Spleen (tissue), 11 donors: ENCODE measurements at regions not wholly inside any gene's neighbourhood (a gene's known extent, or its start where the extent isn't known, plus 50 kb on each side); places are given as distances from the start of the nearest gene placed in this dataset.

ENCODE experiments used
- DNase-seq: peaks from one replicate; pipeline ENCODE4 v3.0.0-alpha.2; 2020
- H3K27ac ChIP-seq, 8 donors: fragments of 200-600 bp; sonication (generic) in 7 of 8; 1 replicate in 4 of 8; 2 replicates in 4 of 8; pipeline versions ENCODE4 v1.5.0 to v1.8.0; 2016 to 2021; ENCODE audit warnings: inconsistent platforms in 4 of 8, mild to moderate bottlenecking in 4 of 8, moderate library complexity in 1 of 8
- H3K27me3 ChIP-seq, 7 donors: fragments of 200-600 bp; sonication (generic) in 6 of 7; replicated peaks in 1 of 7; 1 replicate in 4 of 7; 2 replicates in 3 of 7; pipeline versions ENCODE4 v1.5.0 to v1.8.0; 2016 to 2021; ENCODE audit warnings: inconsistent platforms in 3 of 7, mild to moderate bottlenecking in 1 of 7
- H3K36me3 ChIP-seq, 6 donors: fragments of 200-600 bp; sonication (generic) in 5 of 6; 1 replicate in 4 of 6; 2 replicates in 2 of 6; pipeline versions ENCODE4 v1.5.0 to v1.8.0; 2016 to 2021; ENCODE audit warnings: inconsistent platforms in 2 of 6
- H3K4me1 ChIP-seq, 6 donors: fragments of 200-600 bp; sonication (generic) in 5 of 6; 1 replicate in 3 of 6; 2 replicates in 3 of 6; pipeline versions ENCODE4 v1.5.0 to v1.8.0; 2016 to 2021; ENCODE audit warnings: inconsistent platforms in 3 of 6
- H3K4me3 ChIP-seq, 8 donors: fragments of 200-600 bp; sonication (generic) in 7 of 8; 1 replicate in 4 of 8; 2 replicates in 4 of 8; pipeline versions ENCODE4 v1.5.0 to v1.8.0; 2016 to 2021; ENCODE audit warnings: inconsistent platforms in 4 of 8, mild to moderate bottlenecking in 4 of 8, moderate library complexity in 2 of 8
- H3K9me3 ChIP-seq, 8 donors: fragments of 200-600 bp; sonication (generic) in 7 of 8; 1 replicate in 4 of 8; 2 replicates in 4 of 8; pipeline versions ENCODE4 v1.5.0 to v1.8.0; 2016 to 2021; ENCODE audit warnings: inconsistent platforms in 4 of 8
- POLR2A ChIP-seq, 3 donors: fragments of 450-650 bp; IDR thresholded peaks; one replicate each; pipeline ENCODE4 v1.5.1; 2017; ENCODE audit warnings: antibody characterized with exemption in 3 of 3, mild to moderate bottlenecking in 1 of 3
- POLR2AphosphoS5 ChIP-seq, 3 donors: sonication (generic); formaldehyde crosslinking; IDR thresholded peaks; one replicate each; pipeline ENCODE4 v1.5.1; 2017; ENCODE audit warnings: antibody characterized with exemption in 3 of 3
- WGBS, 5 donors: extraction: QIAGEN DNeasy Blood & Tissue Kit in 3 of 5; methylation state at CpG; one replicate each; pipeline versions ENCODE4 v1.1.5 to v1.1.7; 2013 to 2018; 5-methylcytosine and 5-hydroxymethylcytosine counted together
- intact Hi-C: fragments of 100-400 bp; cut with DNase I; formaldehyde crosslinking; loops from one replicate; pipeline ENCODE4 v1.15.0; 2023; ENCODE audit warnings: low total_unique reads
- TF ChIP-seq, protein P1 (sequence below), 11 experiments: fragments of 200-600 bp in 7 of 11; fragments of 450-650 bp in 4 of 11; sonication (generic) in 4 of 11; IDR thresholded peaks in 8 of 11; conservative IDR thresholded peaks in 3 of 11; 1 replicate in 7 of 11; 2 replicates in 4 of 11; pipeline versions ENCODE4 v1.4.0 to v1.8.0; 2016 to 2021; ENCODE audit warnings: antibody characterized with exemption in 11 of 11, inconsistent platforms in 4 of 11, mild to moderate bottlenecking in 1 of 11
- donor health status: healthy with polysubstance abuse.
- donor health status: DM: no; HTN: no; CAD: no; lungs with moderate emphysema.
- donor health status: DM: no; HTN: no; CAD: no.
- donor health status: Bipolar disorder and iron deficiency.
- donor health status: healthy.
- donor health status: DM: no; HTN: no; CAD: no.
- donor health status: DM: yes; HTN: yes; CAD: no.

DNA sequence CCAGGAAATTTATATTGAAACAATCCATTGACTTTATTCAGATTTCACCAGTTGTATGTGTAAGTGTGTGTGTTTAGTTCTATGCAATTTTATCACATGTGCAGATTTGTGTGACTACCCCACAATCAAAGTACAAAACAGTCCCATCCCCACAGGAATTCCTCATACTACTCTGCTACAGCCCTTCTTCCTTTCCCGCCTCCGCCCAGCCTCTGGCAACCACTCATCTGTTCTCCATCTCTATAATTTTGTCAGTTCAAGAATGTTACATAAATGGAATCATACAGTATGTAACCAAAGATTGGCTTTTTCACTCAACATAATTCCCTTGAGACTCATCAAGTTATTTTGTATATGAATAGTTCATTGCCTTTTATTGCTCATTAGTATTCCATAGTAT, 289.1 kb downstream of the GADD45G start:
- no peak for DNase-seq
- TF ChIP-seq POLR2A (IDR thresholded peaks at IDR 0.05), result no peak
- TF ChIP-seq POLR2AphosphoS5 (IDR thresholded peaks at IDR 0.05), result no peak
- TF ChIP-seq, protein P1, sequence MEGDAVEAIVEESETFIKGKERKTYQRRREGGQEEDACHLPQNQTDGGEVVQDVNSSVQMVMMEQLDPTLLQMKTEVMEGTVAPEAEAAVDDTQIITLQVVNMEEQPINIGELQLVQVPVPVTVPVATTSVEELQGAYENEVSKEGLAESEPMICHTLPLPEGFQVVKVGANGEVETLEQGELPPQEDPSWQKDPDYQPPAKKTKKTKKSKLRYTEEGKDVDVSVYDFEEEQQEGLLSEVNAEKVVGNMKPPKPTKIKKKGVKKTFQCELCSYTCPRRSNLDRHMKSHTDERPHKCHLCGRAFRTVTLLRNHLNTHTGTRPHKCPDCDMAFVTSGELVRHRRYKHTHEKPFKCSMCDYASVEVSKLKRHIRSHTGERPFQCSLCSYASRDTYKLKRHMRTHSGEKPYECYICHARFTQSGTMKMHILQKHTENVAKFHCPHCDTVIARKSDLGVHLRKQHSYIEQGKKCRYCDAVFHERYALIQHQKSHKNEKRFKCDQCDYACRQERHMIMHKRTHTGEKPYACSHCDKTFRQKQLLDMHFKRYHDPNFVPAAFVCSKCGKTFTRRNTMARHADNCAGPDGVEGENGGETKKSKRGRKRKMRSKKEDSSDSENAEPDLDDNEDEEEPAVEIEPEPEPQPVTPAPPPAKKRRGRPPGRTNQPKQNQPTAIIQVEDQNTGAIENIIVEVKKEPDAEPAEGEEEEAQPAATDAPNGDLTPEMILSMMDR (IDR thresholded peaks at IDR 0.05 in 8 of 11, conservative IDR thresholded peaks at IDR 0.05 in 3 of 11), result no peak
- intact Hi-C loops, result no loop called here
- Histone ChIP-seq H3K4me1 (peaks cover 0 to 9% (median 0%) of the 10 kb centered on the region in 6 donors), H3K36me3 (no peaks in the 10 kb centered on the region), H3K9me3 (no peaks in the 10 kb centered on the region), H3K27me3 (no peaks in the 10 kb centered on the region), H3K4me3 (no peak overlapping the region), H3K27ac (no peak overlapping the region)
- WGBS, 5 donors, result 86 to 98% (median 88%) methylated on average over 2 of the region's 2 CpGs

DNA sequence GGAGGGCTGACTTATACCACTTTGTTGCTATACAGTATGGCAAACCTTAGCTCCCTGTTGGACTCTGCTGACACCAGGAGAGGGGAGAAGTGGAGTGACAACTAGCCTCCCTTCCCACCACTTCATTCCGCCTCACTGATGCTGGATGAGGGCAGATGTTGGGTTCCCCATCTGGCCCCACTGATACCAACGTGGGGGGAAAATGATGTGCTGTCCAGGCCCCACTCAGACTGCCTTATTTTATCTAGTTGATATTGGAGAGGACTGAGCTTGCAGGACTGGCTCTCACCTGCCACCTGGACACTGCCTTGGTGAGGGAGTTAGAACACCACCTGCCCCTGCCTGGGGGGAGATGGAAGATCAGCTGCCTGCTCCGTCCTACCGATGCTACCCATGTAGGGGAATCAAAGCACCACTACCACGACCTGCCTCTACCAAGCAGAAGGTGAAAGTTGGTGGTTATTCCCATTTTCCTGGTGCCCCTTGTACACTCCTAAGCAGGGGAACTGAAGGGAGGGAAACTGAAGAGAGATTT, 292.1 kb downstream of the GADD45G start:
- intact Hi-C loops, result no loop called here
- no peak for TF ChIP-seq POLR2A (IDR thresholded peaks at IDR 0.05)
- TF ChIP-seq POLR2AphosphoS5 (IDR thresholded peaks at IDR 0.05), result no peak
- TF ChIP-seq, protein P1 (IDR thresholded peaks at IDR 0.05 in 8 of 11, conservative IDR thresholded peaks at IDR 0.05 in 3 of 11), result no peak
- WGBS, 5 donors, result 88 to 96% (median 92%) methylated on average over 5 of the region's 5 CpGs

DNA sequence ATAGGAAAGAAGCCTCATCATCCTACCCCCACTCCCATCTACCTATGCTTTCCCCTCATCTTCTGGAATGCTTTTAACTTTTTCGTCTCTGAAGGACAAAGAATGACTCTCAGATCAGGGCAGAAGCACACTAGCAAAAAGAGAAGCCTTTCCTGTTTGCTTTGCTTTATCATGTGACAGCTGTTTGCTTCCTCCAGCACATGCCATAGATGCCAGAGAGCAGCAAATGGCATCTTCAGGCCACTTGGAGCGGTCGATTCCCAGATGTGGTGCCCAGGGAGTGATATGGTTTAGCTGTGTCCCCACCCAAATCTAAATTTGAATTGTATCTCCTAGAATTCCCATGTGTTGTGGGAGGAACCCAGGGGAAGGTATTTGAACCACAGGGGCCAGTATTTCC, 294.8 kb downstream of the GADD45G start:
- Histone ChIP-seq H3K9me3 (no peaks in the 10 kb centered on the region), H3K27ac (no peak overlapping the region), H3K4me1 (peaks cover 0 to 5% (median 0%) of the 10 kb centered on the region in 6 donors), H3K36me3 (no peaks in the 10 kb centered on the region), H3K27me3 (peaks cover 0 to 9% (median 0%) of the 10 kb centered on the region in 7 donors), H3K4me3 (no peak overlapping the region)
- TF ChIP-seq, protein P1 (IDR thresholded peaks at IDR 0.05 in 8 of 11, conservative IDR thresholded peaks at IDR 0.05 in 3 of 11), result no peak
- TF ChIP-seq POLR2A (IDR thresholded peaks at IDR 0.05) (no peak), POLR2AphosphoS5 (IDR thresholded peaks at IDR 0.05) (no peak)
- 48 to 86% (median 79%) methylated on average over 3 of the region's 3 CpGs for whole genome bisulfite sequencing, 5 donors
- DNase-seq, result no peak
- intact Hi-C loops, result no loop called here

More for the DNA sequence above, 292.1 kb downstream of the GADD45G start:
- H3K4me3 ChIP-seq, result no peak overlapping the region
- H3K36me3 ChIP-seq, result no peaks in the 10 kb centered on the region
- H3K9me3 ChIP-seq, result no peaks in the 10 kb centered on the region
- no peak for DNase-seq
- peaks cover 0 to 2% (median 0%) of the 10 kb centered on the region in 6 donors for H3K4me1 ChIP-seq
- no peaks in the 10 kb centered on the region for H3K27me3 ChIP-seq
- H3K27ac ChIP-seq, result no peak overlapping the region

DNA sequence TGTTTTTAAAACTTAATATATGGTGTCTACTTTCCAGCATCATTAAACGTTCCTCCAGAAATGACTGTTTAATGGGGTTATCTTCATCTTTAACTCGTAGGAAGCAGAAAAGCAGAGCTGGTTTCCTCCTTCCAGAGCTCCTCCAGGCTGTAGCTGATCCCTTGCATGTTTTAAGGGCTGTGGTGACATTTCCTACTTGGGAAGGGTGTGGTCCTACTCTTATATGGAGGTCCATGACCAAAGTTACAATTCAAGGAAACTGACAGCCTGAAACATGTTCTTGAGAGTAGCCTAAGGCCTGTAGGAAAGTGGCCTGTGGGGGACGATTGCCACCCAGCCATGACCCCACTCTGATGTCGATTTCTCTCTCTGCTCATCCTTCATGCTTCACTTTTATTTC, 297.1 kb downstream of the GADD45G start:
- WGBS, 5 donors, result 42 to 69% (median 60%) methylated on average over 4 of the region's 4 CpGs
- TF ChIP-seq, protein P1 (IDR thresholded peaks at IDR 0.05 in 8 of 11, conservative IDR thresholded peaks at IDR 0.05 in 3 of 11), result no peak
- TF ChIP-seq POLR2AphosphoS5 (IDR thresholded peaks at IDR 0.05), result no peak
- no peak for TF ChIP-seq POLR2A (IDR thresholded peaks at IDR 0.05)
- Histone ChIP-seq H3K9me3 (no peaks in the 10 kb centered on the region), H3K27ac (peak overlapping the region in 1 of 8 donors; percentile 28), H3K4me1 (peaks cover 0 to 5% (median 0%) of the 10 kb centered on the region in 6 donors), H3K36me3 (no peaks in the 10 kb centered on the region), H3K27me3 (peaks cover 0 to 19% (median 0%) of the 10 kb centered on the region in 7 donors), H3K4me3 (no peak overlapping the region)
- DNase-seq, result no peak
- intact Hi-C loops, result no loop called here
